PC-3 (cell line): ENCODE measurements at regions not wholly inside any gene's neighbourhood (a gene's known extent, or its start where the extent isn't known, plus 50 kb on each side); places are given as distances from the start of the nearest gene placed in this dataset.

Experiments used
- EZH2 ChIP-seq: fragments of 300-600 bp; sonication (generic); IDR thresholded peaks from one replicate; pipeline ENCODE4 v1.6.1; 2017; ENCODE audit warnings: antibody characterized with exemption, mild to moderate bottlenecking, low read length; ENCODE audit not compliant: unreplicated experiment
- TF ChIP-seq, protein P1 (sequence below): fragments of 300-600 bp; sonication (generic); conservative IDR thresholded peaks from 2 replicates; pipeline ENCODE4 v1.5.1; 2017; ENCODE audit warnings: antibody characterized with exemption, low read depth, mild to moderate bottlenecking, low read length

DNA sequence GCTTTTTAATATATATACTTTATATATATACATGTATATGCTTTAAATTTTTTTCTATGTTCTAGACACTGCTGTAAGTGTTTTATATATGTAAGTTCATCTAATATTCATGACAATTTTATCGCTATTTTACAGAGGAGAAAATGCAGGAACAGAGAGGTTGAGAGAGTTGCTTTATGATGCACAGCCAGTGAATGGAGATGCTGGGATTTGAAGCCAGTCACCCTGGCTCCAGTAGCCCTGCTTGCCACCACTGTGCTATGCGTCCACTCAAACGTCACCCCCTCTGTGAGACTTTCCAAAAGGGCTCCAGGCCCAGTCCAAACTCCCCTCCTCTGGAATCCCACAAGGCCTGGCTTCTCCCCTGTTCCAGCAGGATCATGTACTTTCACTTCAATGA is 91.0 kb upstream of the GRIK3 start:
- TF ChIP-seq, protein P1, sequence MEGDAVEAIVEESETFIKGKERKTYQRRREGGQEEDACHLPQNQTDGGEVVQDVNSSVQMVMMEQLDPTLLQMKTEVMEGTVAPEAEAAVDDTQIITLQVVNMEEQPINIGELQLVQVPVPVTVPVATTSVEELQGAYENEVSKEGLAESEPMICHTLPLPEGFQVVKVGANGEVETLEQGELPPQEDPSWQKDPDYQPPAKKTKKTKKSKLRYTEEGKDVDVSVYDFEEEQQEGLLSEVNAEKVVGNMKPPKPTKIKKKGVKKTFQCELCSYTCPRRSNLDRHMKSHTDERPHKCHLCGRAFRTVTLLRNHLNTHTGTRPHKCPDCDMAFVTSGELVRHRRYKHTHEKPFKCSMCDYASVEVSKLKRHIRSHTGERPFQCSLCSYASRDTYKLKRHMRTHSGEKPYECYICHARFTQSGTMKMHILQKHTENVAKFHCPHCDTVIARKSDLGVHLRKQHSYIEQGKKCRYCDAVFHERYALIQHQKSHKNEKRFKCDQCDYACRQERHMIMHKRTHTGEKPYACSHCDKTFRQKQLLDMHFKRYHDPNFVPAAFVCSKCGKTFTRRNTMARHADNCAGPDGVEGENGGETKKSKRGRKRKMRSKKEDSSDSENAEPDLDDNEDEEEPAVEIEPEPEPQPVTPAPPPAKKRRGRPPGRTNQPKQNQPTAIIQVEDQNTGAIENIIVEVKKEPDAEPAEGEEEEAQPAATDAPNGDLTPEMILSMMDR: no peak
- no peak for TF ChIP-seq EZH2
